Type B pancreatic cell (in vitro differentiated cells): ENCODE measurements at regions not wholly inside any gene's neighbourhood (a gene's known extent, or its start where the extent isn't known, plus 50 kb on each side); places are given as distances from the start of the nearest gene placed in this dataset.

ENCODE experiments used
- DNase-seq: peaks from one replicate; pipeline ENCODE4 v3.0.0; 2021; ENCODE audit warnings: mixed read lengths; ENCODE audit not compliant: unreplicated experiment; ENCODE audit errors: extremely low spot score
- H3K27ac Mint-ChIP-seq: 2 replicates; pipeline ENCODE4 v1.8.0; 2021; ENCODE audit warnings: mild to moderate bottlenecking, mixed read lengths
- H3K27me3 Mint-ChIP-seq: 2 replicates; pipeline ENCODE4 v1.8.0; 2021; ENCODE audit warnings: mixed read lengths
- H3K36me3 Mint-ChIP-seq: 2 replicates; pipeline ENCODE4 v1.8.0; 2021; ENCODE audit warnings: mixed read lengths
- H3K4me1 Mint-ChIP-seq: one replicate; pipeline ENCODE4 v1.8.0; 2021; ENCODE audit warnings: mixed read lengths; ENCODE audit not compliant: unreplicated experiment
- H3K4me3 Mint-ChIP-seq: 2 replicates; pipeline ENCODE4 v1.8.0; 2021; ENCODE audit warnings: mild to moderate bottlenecking, mixed read lengths
- H3K9me3 Mint-ChIP-seq: 2 replicates; pipeline ENCODE4 v1.8.0; 2021; ENCODE audit warnings: mixed read lengths
- CTCF ChIP-seq: fragments of 200-600 bp; sonication (generic); conservative IDR thresholded peaks from 2 replicates; pipeline ENCODE4 v1.5.0; 2021; ENCODE audit warnings: antibody characterized with exemption, mild to moderate bottlenecking

GRCh38 chr5:163877865-163878264, 372.4 kb downstream of the MAT2B start:
- Mint-ChIP-seq H3K27me3 (no peaks in the 10 kb centered on the region), H3K4me3 (no peak overlapping the region), H3K36me3 (no peaks in the 10 kb centered on the region), H3K9me3 (no peaks in the 10 kb centered on the region), H3K4me1 (no peaks in the 10 kb centered on the region), H3K27ac (no peak overlapping the region)
- TF ChIP-seq CTCF = no peak
- DNase-seq = no peak

GRCh38 chr5:163878490-163878889, 373.1 kb downstream of the MAT2B start:
- Mint-ChIP-seq H3K27me3 (no peaks in the 10 kb centered on the region), H3K9me3 (no peaks in the 10 kb centered on the region), H3K36me3 (no peaks in the 10 kb centered on the region), H3K4me1 (no peaks in the 10 kb centered on the region), H3K27ac (no peak overlapping the region), H3K4me3 (no peak overlapping the region)
- TF ChIP-seq CTCF = no peak
- DNase-seq = no peak

GRCh38 chr5:163880302-163880701, 374.9 kb downstream of the MAT2B start:
- no peaks in the 10 kb centered on the region for H3K9me3 Mint-ChIP-seq
- H3K4me1 Mint-ChIP-seq = no peaks in the 10 kb centered on the region
- no peak for DNase-seq
- no peaks in the 10 kb centered on the region for H3K27me3 Mint-ChIP-seq
- no peak for TF ChIP-seq CTCF
- no peak overlapping the region for H3K4me3 Mint-ChIP-seq
- no peak overlapping the region for H3K27ac Mint-ChIP-seq
- no peaks in the 10 kb centered on the region for H3K36me3 Mint-ChIP-seq

GRCh38 chr5:163885117-163885516, 379.7 kb downstream of the MAT2B start:
- Mint-ChIP-seq H3K36me3 (no peaks in the 10 kb centered on the region), H3K4me1 (peaks cover 8% of the 10 kb centered on the region), H3K9me3 (peaks cover 7% of the 10 kb centered on the region), H3K27ac (no peak overlapping the region), H3K4me3 (no peak overlapping the region), H3K27me3 (no peaks in the 10 kb centered on the region)
- TF ChIP-seq CTCF = no peak
- DNase-seq = no peak

GRCh38 chr5:163887854-163888253, 382.4 kb downstream of the MAT2B start:
- Mint-ChIP-seq H3K4me3 (no peak overlapping the region), H3K9me3 (peaks cover 7% of the 10 kb centered on the region), H3K36me3 (no peaks in the 10 kb centered on the region), H3K27ac (no peak overlapping the region), H3K27me3 (no peaks in the 10 kb centered on the region), H3K4me1 (peaks cover 8% of the 10 kb centered on the region)
- DNase-seq = no peak
- TF ChIP-seq CTCF = no peak

- Mint-ChIP-seq H3K9me3 (peaks cover 10% of the 10 kb centered on the region), H3K27me3 (no peaks in the 10 kb centered on the region), H3K4me1 (peaks cover 8% of the 10 kb centered on the region), H3K27ac (no peak overlapping the region), H3K36me3 (no peaks in the 10 kb centered on the region), H3K4me3 (no peak overlapping the region)
- no peak for DNase-seq
- no peak for TF ChIP-seq CTCF
Measured at GRCh38 chr5:163888366-163888765, 382.9 kb downstream of the MAT2B start.
